PC-3 (cell line): ENCODE measurements at regions not wholly inside any gene's neighbourhood (a gene's known extent, or its start where the extent isn't known, plus 50 kb on each side); places are given as distances from the start of the nearest gene placed in this dataset.

Experiments used
- EZH2phosphoT487 ChIP-seq: fragments of 300-600 bp; sonication (generic); IDR thresholded peaks from 2 replicates; pipeline ENCODE4 v1.6.1; 2018; ENCODE audit warnings: mild to moderate bottlenecking, antibody characterized with exemption, low read length, borderline replicate concordance
- TF ChIP-seq, protein P1 (sequence below): fragments of 300-600 bp; sonication (generic); conservative IDR thresholded peaks from 2 replicates; pipeline ENCODE4 v1.5.1; 2017; ENCODE audit warnings: antibody characterized with exemption, low read depth, mild to moderate bottlenecking, low read length

GRCh38 chr13:30124131-30124768 lies 183.1 kb downstream of the KATNAL1 start:
- TF ChIP-seq, protein P1, sequence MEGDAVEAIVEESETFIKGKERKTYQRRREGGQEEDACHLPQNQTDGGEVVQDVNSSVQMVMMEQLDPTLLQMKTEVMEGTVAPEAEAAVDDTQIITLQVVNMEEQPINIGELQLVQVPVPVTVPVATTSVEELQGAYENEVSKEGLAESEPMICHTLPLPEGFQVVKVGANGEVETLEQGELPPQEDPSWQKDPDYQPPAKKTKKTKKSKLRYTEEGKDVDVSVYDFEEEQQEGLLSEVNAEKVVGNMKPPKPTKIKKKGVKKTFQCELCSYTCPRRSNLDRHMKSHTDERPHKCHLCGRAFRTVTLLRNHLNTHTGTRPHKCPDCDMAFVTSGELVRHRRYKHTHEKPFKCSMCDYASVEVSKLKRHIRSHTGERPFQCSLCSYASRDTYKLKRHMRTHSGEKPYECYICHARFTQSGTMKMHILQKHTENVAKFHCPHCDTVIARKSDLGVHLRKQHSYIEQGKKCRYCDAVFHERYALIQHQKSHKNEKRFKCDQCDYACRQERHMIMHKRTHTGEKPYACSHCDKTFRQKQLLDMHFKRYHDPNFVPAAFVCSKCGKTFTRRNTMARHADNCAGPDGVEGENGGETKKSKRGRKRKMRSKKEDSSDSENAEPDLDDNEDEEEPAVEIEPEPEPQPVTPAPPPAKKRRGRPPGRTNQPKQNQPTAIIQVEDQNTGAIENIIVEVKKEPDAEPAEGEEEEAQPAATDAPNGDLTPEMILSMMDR = no peak
- no peak for TF ChIP-seq EZH2phosphoT487
